Liver (tissue), 8 donors: ENCODE measurements at regions not wholly inside any gene's neighbourhood (a gene's known extent, or its start where the extent isn't known, plus 50 kb on each side); places are given as distances from the start of the nearest gene placed in this dataset.

Source experiments
- DNase-seq: peaks from one replicate; pipeline ENCODE4 v3.0.0-alpha.2; 2017; ENCODE audit warnings: low spot score
- H3K27ac ChIP-seq, 2 donors: one replicate each; pipeline ENCODE4 v1.7.0; 2013; ENCODE audit warnings: inconsistent platforms in 2 of 2, low read length in 2 of 2, control low read depth in 1 of 2, low read depth in 1 of 2, mild to moderate bottlenecking in 1 of 2
- H3K27me3 ChIP-seq, 4 donors: one replicate each; pipeline versions ENCODE4 v1.6.1 to v1.7.0; 2013; ENCODE audit warnings: low read length in 3 of 4, inconsistent platforms in 1 of 4, mild to moderate bottlenecking in 1 of 4, moderate library complexity in 1 of 4; ENCODE audit not compliant: control insufficient read depth in 4 of 4, insufficient read depth in 4 of 4
- H3K36me3 ChIP-seq, 4 donors: one replicate each; pipeline versions ENCODE4 v1.6.1 to v1.7.0; 2013; ENCODE audit warnings: low read length in 3 of 4, mild to moderate bottlenecking in 3 of 4, low read depth in 1 of 4, moderate library complexity in 1 of 4; ENCODE audit not compliant: control insufficient read depth in 4 of 4, insufficient read depth in 3 of 4
- H3K4me1 ChIP-seq, 4 donors: one replicate each; pipeline versions ENCODE4 v1.6.1 to v1.7.0; 2013; ENCODE audit warnings: low read length in 3 of 4, mild to moderate bottlenecking in 3 of 4, moderate library complexity in 1 of 4; ENCODE audit not compliant: control insufficient read depth in 4 of 4, insufficient read depth in 4 of 4
- H3K4me3 ChIP-seq, 3 donors: one replicate each; pipeline versions ENCODE4 v1.6.1 to v1.7.0; 2013; ENCODE audit warnings: low read length in 3 of 3, control low read depth in 1 of 3, low read depth in 1 of 3, mild to moderate bottlenecking in 1 of 3
- H3K9ac ChIP-seq, 2 donors: one replicate each; pipeline ENCODE4 v1.7.0; 2013; ENCODE audit warnings: low read length in 2 of 2, mild to moderate bottlenecking in 2 of 2, moderate library complexity in 2 of 2, control low read depth in 1 of 2, low read depth in 1 of 2
- H3K9me3 ChIP-seq, 4 donors: one replicate each; pipeline versions ENCODE4 v1.6.1 to v1.7.0; 2013; ENCODE audit warnings: low read length in 3 of 4; ENCODE audit not compliant: control insufficient read depth in 4 of 4
- CTCF ChIP-seq: fragments of 150-350 bp; IDR thresholded peaks from 2 replicates; pipeline ENCODE4 v1.5.1; 2017; ENCODE audit warnings: improper control_type of control experiment, low read depth, low read length; ENCODE audit not compliant: missing input control
- EGR1 ChIP-seq, 2 donors: IDR thresholded peaks; 2 replicates each; pipeline ENCODE4 v1.6.1; 2016 to 2018; ENCODE audit warnings: antibody characterized with exemption in 2 of 2, low read depth in 2 of 2
- FOXA1 ChIP-seq: IDR thresholded peaks from 2 replicates; pipeline ENCODE4 v1.6.1; 2016; ENCODE audit warnings: antibody characterized with exemption
- FOXA2 ChIP-seq: IDR thresholded peaks from 2 replicates; pipeline ENCODE4 v1.6.1; 2016; ENCODE audit warnings: antibody characterized with exemption
- GABPA ChIP-seq, 2 donors: IDR thresholded peaks in 1 of 2; conservative IDR thresholded peaks in 1 of 2; 2 replicates each; pipeline ENCODE4 v1.6.1; 2016; ENCODE audit warnings: antibody characterized with exemption in 2 of 2, mild to moderate bottlenecking in 1 of 2, moderate library complexity in 1 of 2
- HNF4A ChIP-seq, 2 donors: conservative IDR thresholded peaks; 2 replicates each; pipeline ENCODE4 v1.6.1; 2016; ENCODE audit warnings: antibody characterized with exemption in 2 of 2, mild to moderate bottlenecking in 2 of 2
- HNF4G ChIP-seq: IDR thresholded peaks from 2 replicates; pipeline ENCODE4 v1.6.1; 2016; ENCODE audit warnings: antibody characterized with exemption
- JUND ChIP-seq, 2 donors: IDR thresholded peaks; 2 replicates each; pipeline ENCODE4 v1.6.1; 2016; ENCODE audit warnings: antibody characterized with exemption in 2 of 2
- NR2F2 ChIP-seq: IDR thresholded peaks from 2 replicates; pipeline ENCODE4 v1.6.1; 2016; ENCODE audit warnings: antibody characterized with exemption
- RAD21 ChIP-seq, 2 donors: IDR thresholded peaks; 2 replicates each; pipeline ENCODE4 v1.6.1; 2016; ENCODE audit warnings: antibody characterized with exemption in 2 of 2, mild to moderate bottlenecking in 2 of 2
- RXRA ChIP-seq, 2 donors: IDR thresholded peaks; 2 replicates each; pipeline ENCODE4 v1.6.1; 2017 to 2018; ENCODE audit warnings: antibody characterized with exemption in 2 of 2, mild to moderate bottlenecking in 1 of 2
- SP1 ChIP-seq: IDR thresholded peaks from 2 replicates; pipeline ENCODE4 v1.6.1; 2018; ENCODE audit warnings: antibody characterized with exemption, mild to moderate bottlenecking
- TAF1 ChIP-seq: conservative IDR thresholded peaks from 2 replicates; pipeline ENCODE4 v1.6.1; 2016; ENCODE audit warnings: antibody characterized with exemption, mild to moderate bottlenecking
- YY1 ChIP-seq: IDR thresholded peaks from 2 replicates; pipeline ENCODE4 v1.6.1; 2016; ENCODE audit warnings: antibody characterized with exemption, mild to moderate bottlenecking
- WGBS: extraction: QIAGEN DNeasy Blood & Tissue Kit; methylation state at CpG from one replicate; pipeline ENCODE4 v1.1.7; 2013; 5-methylcytosine and 5-hydroxymethylcytosine counted together
- TF ChIP-seq, protein P1 (sequence below): IDR thresholded peaks from 2 replicates; pipeline ENCODE4 v1.6.1; 2016; ENCODE audit warnings: antibody characterized with exemption
- TF ChIP-seq, protein P2 (sequence below): IDR thresholded peaks from 2 replicates; pipeline ENCODE4 v1.6.1; 2016; ENCODE audit warnings: antibody characterized with exemption, mild to moderate bottlenecking
- TF ChIP-seq, protein P3 (sequence below): IDR thresholded peaks from 2 replicates; pipeline ENCODE4 v1.6.1; 2016; ENCODE audit warnings: antibody characterized with exemption
- TF ChIP-seq, protein P4 (sequence below): IDR thresholded peaks from 2 replicates; pipeline ENCODE4 v1.6.1; 2016; ENCODE audit warnings: antibody characterized with exemption
- donor health status: healthy.
- donor health status: healthy.
- donor health status: healthy.
- donor health status: healthy.
- donor health status: healthy.

- DNase-seq: no peak
- no peak overlapping the region for H3K9ac ChIP-seq
- no peak overlapping the region for H3K4me3 ChIP-seq
- no peaks in the 10 kb centered on the region for H3K4me1 ChIP-seq
- TF ChIP-seq NR2F2: no peak
- no peak for TF ChIP-seq CTCF
- TF ChIP-seq RXRA (IDR thresholded peaks at IDR 0.05): no peak
- TF ChIP-seq HNF4G: no peak
- TF ChIP-seq, protein P1, sequence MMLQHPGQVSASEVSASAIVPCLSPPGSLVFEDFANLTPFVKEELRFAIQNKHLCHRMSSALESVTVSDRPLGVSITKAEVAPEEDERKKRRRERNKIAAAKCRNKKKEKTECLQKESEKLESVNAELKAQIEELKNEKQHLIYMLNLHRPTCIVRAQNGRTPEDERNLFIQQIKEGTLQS: no peak
- no peak for TF ChIP-seq EGR1 (IDR thresholded peaks at IDR 0.05; ENCODE audit: low read depth in 2 of 2)
- TF ChIP-seq SP1: no peak
- no peak for TF ChIP-seq RAD21 (IDR thresholded peaks at IDR 0.05)
- no peak for TF ChIP-seq FOXA1
- TF ChIP-seq, protein P2, sequence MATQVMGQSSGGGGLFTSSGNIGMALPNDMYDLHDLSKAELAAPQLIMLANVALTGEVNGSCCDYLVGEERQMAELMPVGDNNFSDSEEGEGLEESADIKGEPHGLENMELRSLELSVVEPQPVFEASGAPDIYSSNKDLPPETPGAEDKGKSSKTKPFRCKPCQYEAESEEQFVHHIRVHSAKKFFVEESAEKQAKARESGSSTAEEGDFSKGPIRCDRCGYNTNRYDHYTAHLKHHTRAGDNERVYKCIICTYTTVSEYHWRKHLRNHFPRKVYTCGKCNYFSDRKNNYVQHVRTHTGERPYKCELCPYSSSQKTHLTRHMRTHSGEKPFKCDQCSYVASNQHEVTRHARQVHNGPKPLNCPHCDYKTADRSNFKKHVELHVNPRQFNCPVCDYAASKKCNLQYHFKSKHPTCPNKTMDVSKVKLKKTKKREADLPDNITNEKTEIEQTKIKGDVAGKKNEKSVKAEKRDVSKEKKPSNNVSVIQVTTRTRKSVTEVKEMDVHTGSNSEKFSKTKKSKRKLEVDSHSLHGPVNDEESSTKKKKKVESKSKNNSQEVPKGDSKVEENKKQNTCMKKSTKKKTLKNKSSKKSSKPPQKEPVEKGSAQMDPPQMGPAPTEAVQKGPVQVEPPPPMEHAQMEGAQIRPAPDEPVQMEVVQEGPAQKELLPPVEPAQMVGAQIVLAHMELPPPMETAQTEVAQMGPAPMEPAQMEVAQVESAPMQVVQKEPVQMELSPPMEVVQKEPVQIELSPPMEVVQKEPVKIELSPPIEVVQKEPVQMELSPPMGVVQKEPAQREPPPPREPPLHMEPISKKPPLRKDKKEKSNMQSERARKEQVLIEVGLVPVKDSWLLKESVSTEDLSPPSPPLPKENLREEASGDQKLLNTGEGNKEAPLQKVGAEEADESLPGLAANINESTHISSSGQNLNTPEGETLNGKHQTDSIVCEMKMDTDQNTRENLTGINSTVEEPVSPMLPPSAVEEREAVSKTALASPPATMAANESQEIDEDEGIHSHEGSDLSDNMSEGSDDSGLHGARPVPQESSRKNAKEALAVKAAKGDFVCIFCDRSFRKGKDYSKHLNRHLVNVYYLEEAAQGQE: no peak
- TF ChIP-seq, protein P3, sequence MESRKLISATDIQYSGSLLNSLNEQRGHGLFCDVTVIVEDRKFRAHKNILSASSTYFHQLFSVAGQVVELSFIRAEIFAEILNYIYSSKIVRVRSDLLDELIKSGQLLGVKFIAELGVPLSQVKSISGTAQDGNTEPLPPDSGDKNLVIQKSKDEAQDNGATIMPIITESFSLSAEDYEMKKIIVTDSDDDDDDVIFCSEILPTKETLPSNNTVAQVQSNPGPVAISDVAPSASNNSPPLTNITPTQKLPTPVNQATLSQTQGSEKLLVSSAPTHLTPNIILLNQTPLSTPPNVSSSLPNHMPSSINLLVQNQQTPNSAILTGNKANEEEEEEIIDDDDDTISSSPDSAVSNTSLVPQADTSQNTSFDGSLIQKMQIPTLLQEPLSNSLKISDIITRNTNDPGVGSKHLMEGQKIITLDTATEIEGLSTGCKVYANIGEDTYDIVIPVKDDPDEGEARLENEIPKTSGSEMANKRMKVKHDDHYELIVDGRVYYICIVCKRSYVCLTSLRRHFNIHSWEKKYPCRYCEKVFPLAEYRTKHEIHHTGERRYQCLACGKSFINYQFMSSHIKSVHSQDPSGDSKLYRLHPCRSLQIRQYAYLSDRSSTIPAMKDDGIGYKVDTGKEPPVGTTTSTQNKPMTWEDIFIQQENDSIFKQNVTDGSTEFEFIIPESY: no peak
- TF ChIP-seq FOXA2: no peak
- no peak for TF ChIP-seq TAF1
- TF ChIP-seq YY1: no peak
- TF ChIP-seq, protein P4, sequence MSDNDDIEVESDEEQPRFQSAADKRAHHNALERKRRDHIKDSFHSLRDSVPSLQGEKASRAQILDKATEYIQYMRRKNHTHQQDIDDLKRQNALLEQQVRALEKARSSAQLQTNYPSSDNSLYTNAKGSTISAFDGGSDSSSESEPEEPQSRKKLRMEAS: no peak
- TF ChIP-seq HNF4A (conservative IDR thresholded peaks at IDR 0.05): no peak
- TF ChIP-seq JUND (IDR thresholded peaks at IDR 0.05): no peak
- no peak for TF ChIP-seq GABPA (IDR thresholded peaks at IDR 0.05 in 1 of 2, conservative IDR thresholded peaks at IDR 0.05 in 1 of 2)
- WGBS: 89% methylated on average over 14 of the region's 14 CpGs
- no peak overlapping the region for H3K27ac ChIP-seq
- no peaks in the 10 kb centered on the region for H3K36me3 ChIP-seq
- H3K9me3 ChIP-seq: no peaks in the 10 kb centered on the region
- peaks cover 0 to 2% (median 0%) of the 10 kb centered on the region in 4 donors for H3K27me3 ChIP-seq
Observed at GRCh38 chr14:101398011-101398410, 163.3 kb upstream of the DIO3 start.
